GM04504 (cell line): ENCODE measurements at regions not wholly inside any gene's neighbourhood (a gene's known extent, or its start where the extent isn't known, plus 50 kb on each side); places are given as distances from the start of the nearest gene placed in this dataset.
"Not testable (repeated sequence)": the region's sequence is repeated elsewhere in the genome, so short reads cannot be mapped to it uniquely, and the experiment has no call there.

Experiments used
- DNase-seq: peaks from one replicate; pipeline ENCODE4 v3.0.0-alpha.2; 2012; ENCODE audit warnings: low read depth

DNA sequence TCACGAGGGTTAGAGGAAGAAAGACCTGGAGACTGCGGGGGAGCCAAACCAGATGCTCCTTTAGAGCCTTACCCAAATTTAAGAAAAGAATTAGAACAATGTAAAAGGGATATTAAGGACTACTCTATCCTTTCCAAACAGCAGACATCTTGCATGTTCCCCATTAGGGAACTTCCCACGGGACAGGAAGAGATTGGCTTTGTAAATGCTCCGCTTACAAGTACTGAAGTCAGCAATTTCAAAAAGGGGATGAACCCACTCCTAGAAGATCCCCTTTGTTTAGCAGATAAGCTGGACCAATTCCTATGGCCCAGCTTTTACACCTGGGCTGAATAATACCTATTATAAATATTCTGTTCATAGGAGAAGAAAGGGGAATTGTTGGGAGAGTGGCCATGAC is 74.2 kb downstream of the APOBEC1 start:
- no peak for DNase-seq

DNA sequence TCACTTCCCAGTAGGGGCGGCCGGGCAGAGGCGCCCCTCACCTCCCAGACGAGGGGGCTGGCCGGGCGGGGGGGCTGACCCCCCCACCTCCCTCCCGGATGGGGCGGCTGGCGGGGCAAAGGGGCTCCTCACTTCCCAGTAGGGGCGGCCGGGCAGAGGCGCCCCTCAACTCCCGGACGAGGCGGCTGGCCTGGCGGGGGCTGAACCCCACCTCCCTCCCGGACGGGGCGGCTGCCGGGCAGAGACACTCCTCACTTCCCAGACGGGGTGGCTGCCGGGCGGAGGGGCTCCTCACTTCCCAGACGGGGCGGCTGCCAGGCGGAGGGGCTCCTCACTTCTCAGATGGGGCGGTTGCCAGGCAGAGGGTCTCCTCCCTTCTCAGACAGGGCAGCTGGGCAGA is 75.6 kb downstream of the APOBEC1 start:
- not testable (repeated sequence) for DNase-seq

DNA sequence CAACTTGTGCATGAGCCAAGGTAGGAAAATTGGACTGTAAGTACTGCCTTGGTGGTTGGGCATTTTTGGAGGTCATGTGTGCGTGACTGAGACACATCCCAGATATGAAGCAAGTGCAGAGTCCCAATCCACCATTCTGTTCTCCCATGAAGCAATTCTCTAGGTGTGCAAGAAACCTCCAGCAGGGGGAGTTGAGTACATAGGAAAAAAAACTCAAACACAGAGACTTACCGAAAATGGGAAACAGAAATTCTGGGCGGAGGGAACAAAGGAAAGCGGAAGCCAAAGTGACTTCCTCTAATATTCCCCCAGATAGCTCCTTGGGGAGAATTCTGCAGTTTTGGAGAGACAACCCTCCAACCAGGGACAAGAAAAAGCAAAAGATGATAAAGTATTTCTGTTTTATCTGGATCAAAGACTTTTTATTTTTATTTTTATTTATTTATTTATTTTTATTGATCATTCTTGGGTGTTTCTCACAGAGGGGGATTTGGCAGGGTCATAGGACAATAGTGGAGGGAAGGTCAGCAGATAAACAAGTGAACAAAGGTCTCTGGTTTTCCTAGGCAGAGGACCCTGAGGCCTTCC is 76.9 kb downstream of the APOBEC1 start:
- peak; percentile 22 for DNase-seq

DNA sequence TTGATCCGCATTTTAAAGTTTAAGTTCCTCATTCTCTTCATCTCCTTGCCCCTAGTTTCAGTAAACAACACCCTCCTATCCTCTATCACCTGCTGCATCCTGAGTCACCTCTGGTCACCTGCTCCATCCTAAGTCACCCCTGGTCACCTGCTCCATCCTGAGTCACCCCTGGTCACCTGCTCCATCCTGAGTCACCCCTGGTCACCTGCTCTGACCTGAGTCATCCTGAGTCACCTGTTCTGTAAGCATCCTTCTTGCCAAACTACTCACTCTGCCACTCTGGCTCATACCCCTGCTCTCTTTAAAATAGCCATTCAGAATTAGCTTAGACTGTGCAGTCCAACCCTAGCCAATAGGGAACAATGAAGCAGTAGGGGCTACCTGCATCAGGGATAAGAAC is 80.6 kb upstream of the CD163 start:
- DNase-seq: not testable (repeated sequence)

DNA sequence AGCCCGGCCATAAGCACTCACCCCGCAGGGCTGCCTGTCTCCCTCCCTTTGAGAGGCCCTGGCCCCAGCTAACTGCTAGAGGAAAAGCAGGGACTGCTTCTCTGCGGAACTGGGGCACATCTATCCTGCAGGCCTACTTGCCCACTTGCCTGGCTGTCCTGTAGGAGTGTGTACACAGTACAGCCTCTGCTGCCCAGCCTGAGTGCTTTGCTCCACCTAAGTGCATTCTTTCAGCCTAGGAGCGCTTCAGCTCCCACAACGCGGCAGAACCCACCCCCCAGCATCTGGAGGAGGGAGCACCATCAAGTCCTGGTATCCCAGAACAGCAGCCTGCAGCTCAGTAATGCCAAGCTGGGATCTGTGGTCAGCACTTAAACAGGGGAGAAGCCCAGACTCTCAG is 79.9 kb upstream of the CD163 start:
- DNase-seq: no peak

DNA sequence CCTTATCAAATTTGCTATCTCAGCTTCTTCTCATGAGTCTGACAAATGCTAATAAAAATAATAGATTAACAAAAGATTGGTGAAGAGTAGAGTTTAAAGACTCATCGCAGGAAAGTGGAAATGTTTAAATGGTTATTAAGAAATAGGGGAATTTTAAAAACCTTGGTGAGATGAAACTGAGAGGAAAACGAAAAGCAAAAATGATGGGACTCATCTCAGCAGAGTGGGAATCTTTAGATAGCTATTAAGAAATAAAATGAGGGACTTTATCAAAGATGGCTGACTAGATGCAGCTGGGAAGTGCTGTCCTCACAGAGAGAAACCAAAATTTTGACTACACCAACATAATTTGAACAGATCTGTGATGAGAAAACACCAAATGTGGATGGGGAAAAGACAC is 79.2 kb upstream of the CD163 start:
- no peak for DNase-seq

DNA sequence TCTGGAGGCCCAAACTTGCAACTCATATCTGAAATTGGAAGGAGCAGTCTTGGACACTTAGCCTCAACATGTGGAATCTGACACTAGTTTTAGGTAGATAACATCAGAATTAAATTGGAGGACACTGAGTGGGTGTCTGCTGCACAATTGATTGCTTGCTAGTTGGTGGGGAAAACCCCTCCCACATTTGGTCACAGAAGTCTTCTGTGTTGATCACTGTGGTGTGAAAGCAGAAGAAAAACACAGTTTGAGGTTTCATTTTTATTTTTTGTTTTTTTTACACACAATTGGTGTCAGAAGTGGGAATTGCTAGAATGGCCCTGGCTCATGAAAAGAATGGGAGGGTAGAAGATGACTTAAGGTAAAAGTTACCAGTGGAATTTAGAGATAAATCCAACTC is 78.0 kb upstream of the CD163 start:
- no peak for DNase-seq

DNA sequence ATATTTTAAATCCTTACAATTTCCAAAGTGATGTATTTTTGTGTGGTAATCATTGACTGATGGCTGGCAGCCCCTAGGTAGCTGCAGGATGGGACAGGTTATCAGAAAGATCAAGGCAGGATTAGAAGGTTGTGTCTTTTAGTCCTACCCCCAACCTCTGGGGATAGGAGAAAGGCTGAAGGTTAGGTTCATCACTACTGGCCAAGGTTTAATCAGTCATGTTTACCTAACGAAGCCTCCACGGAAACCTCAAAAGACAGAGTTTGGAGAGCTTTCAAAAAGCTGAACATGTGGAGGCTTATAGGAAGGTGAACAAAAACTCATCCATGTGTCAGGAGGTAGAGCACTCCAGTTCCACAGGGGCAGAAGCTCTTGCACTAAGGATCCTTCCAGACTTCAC is 77.5 kb upstream of the CD163 start:
- no peak for DNase-seq

DNA sequence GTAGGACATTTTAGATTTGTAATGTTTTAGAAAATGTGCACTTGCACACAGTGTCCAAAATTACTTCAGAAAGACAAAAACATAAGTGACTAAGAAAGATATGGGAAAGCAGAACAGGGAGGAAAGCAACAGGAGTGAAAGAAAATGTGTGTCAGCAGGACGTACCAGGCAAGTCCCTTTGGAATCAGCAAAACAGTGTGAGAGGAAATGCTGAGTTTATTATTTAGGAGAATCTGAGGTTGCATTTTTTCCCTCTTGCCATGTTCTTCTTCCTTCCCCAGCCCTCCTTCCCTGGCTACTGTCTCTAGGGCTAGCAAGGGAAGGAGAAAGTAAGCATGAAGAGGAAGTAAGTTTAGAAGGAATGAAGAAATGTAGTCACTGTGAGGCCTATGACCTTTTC is 67.7 kb upstream of the CD163 start:
- no peak for DNase-seq

DNA sequence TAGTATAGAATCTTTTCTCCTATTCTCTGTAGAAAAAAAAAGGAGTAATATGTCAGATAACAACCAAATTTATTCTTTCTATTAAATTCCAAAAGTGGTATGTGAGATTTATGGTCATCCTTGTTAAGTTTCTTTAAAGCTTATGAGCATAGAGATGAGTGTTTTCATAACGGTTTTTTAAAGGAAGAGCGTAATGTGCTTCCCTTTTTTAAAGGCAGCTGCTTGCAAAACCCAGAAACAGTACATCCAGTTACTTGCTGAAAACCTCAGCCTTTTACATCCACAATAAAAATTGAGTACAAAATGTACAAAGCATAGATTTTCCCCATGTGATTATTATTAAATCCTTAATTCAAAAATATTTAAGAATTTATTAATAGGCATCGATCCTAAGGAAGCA is 53.6 kb upstream of the CD163 start:
- no peak for DNase-seq

DNA sequence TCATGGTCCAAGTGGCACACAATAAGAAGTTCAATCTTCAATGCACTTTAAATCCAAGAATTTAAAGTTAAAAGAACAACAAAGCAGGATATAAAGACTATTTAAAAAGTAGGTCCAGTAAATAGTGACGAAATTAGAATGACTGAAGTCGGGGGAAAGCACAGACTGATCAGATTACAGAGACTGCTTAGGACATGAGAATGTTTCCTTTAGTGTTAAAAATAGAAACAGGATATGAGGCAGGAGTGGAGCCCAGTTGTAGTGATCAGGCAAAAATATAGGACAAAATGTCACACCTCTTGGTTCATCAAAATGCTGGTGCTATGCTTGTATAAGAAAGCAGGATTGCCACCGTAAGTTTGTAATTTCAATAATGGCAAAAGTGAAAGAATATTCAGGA is 52.2 kb upstream of the CD163 start:
- DNase-seq: peak; percentile 36

DNA sequence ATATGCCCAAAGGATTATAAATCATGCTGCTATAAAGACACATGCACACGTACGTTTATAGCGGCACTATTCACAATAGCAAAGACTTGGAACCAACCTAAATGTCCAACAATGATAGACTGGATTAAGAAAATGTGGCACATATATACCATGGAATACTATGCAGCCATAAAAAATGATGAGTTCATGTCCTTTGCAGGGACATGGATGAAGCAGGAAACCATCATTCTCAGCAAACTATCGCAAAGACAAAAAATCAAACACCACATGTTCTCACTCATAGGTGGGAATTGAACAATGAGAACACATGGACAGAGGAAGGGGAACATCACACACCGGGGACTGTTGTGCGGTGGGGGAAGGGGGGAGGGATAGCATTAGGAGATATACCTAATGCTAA is 51.3 kb upstream of the CD163 start:
- DNase-seq: not testable (repeated sequence)
